AG04449 (cell line): ENCODE measurements at regions not wholly inside any gene's neighbourhood (a gene's known extent, or its start where the extent isn't known, plus 50 kb on each side); places are given as distances from the start of the nearest gene placed in this dataset.

Source experiments
- CTCF ChIA-PET: fragments of 350-600 bp; formaldehyde crosslinking; extraction: SDS; loops from one replicate; lab custom pipeline; 2021; ENCODE audit warnings: antibody characterized with exemption; lab: Yijun Ruan, JAX
- POLR2A ChIA-PET: fragments of 400-600, 350-600 bp; formaldehyde crosslinking; extraction: SDS; loops from one replicate; lab custom pipeline; 2020; ENCODE audit warnings: antibody characterized with exemption, inconsistent platforms; lab: Yijun Ruan, JAX
- DNase-seq: peaks from one replicate; pipeline ENCODE4 v3.0.0-alpha.2; 2010; ENCODE audit warnings: low read depth, low spot score
- H3K4me3 ChIP-seq: 2 replicates; pipeline ENCODE4 v1.5.1; 2011; ENCODE audit warnings: low read depth, mild to moderate bottlenecking, control low read depth, low read length
- TF ChIP-seq, protein P1 (sequence below): IDR thresholded peaks from one replicate; pipeline ENCODE4 v1.5.1; 2011; ENCODE audit warnings: mild to moderate bottlenecking, moderate library complexity, low read length, control low read depth, inconsistent platforms; ENCODE audit not compliant: insufficient read depth; ENCODE audit errors: missing control alignments

DNA sequence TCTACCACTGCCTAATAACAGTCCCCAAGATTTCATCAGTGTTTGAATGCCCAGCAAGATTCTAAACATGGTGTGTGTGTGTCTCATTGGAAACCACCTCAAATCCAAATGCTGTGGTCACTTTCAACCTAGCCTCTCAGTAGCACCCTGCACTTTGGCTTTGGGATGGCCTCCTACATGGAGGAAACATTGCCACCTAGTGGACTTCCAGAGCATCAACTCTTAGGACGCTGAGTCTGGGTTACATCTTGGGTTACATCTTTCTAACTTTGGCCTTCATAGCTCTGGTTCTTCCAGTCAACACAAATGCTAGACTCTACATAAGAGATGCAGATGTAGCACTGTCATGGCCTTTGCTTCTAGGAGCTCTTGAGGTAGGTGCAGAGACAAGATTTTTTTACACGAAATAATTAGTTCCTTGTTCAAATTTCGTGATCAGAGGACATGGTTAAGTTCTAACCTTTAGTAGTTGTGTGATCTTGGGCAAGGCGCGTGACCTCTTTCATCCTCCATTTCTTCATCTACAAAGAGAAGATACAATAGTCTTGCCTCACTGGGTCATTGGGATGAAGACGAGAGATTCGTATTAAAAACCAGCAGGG is 113.5 kb upstream of the VASH1 start:
- POLR2A ChIA-PET = no interaction called here
- H3K4me3 ChIP-seq = no peak overlapping the region
- CTCF ChIA-PET = interaction anchor here (0.7 to 6.9 kb wide), 13 partner anchors 9 to 938 kb away, joined by 3 to 54 read pairs (median 5); no protein-coding TSS in a partner anchor
- TF ChIP-seq, protein P1, sequence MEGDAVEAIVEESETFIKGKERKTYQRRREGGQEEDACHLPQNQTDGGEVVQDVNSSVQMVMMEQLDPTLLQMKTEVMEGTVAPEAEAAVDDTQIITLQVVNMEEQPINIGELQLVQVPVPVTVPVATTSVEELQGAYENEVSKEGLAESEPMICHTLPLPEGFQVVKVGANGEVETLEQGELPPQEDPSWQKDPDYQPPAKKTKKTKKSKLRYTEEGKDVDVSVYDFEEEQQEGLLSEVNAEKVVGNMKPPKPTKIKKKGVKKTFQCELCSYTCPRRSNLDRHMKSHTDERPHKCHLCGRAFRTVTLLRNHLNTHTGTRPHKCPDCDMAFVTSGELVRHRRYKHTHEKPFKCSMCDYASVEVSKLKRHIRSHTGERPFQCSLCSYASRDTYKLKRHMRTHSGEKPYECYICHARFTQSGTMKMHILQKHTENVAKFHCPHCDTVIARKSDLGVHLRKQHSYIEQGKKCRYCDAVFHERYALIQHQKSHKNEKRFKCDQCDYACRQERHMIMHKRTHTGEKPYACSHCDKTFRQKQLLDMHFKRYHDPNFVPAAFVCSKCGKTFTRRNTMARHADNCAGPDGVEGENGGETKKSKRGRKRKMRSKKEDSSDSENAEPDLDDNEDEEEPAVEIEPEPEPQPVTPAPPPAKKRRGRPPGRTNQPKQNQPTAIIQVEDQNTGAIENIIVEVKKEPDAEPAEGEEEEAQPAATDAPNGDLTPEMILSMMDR = peak; percentile 80
- DNase-seq = no peak

DNA sequence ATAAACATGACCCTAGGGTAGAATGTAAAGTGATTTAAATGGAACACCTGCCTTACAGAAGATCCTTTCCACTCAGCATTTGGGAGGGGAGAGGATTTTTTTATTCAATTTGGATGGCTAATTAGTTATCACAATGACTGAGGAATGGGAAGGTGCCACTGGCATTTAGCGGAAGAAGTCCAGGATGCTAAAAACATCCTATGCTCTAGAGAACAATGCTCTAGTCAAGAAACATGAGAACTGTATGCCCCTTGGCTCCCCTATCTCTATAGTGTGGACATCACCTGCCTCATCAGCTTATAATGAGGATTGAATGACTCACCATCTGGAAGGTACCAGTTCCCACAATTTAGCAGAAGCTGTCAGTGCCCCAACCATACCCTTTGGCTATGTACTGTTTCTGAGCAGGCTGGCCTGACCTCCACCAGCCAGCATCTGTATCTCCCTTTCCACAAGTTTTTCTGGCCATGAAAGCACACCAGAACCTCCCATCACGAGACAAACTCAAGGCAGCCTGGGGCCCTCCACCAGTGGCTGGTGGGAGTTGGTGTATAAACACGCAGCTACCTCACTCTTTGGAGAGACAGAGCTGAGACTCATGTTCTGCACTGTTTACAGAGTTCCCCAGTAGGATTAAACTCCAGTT is 109.7 kb upstream of the VASH1 start:
- TF ChIP-seq, protein P1 = no peak
- ChIA-PET POLR2A (no interaction called here), CTCF (interaction anchor here (1.6 kb wide), 1 partner anchor 600 kb away, joined by 5 read pairs; no protein-coding TSS in a partner anchor)
- no peak for DNase-seq
- H3K4me3 ChIP-seq = no peak overlapping the region

DNA sequence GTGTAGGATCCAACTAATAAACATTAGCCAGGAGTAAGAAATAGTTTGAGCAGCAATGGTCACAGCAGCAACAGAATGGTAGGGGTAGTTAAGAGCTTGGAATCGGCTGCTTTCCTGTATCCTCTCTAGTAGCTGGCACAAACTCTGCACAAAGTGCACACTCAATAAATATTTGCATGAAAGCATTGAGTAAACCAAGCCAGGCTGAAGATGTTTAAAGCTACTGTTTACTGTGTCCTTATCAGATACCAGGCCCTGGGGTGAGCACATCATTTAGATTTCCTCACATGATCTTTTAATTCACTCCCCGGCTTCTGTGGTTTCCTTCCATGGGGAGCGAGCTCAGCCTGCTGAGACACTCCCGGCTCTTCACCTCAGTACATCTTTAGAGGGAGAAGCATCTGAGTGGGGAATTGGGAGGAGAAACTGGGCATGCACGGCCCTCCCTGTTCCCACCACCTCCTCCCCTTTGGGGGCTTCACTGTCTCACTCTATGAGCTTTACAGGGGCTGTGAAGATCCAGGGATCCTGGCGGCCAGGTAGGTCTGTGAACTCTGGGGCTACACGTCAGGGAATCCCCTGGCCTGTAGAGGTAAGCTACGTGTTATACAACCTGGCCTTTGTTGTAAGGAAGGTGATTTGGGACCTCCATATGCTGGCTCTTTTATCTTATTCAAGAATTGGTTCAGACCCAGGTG is 107.2 kb upstream of the VASH1 start:
- TF ChIP-seq, protein P1 = no peak
- CTCF ChIA-PET = no interaction called here
- POLR2A ChIA-PET = no interaction called here
- no peak overlapping the region for H3K4me3 ChIP-seq
- no peak for DNase-seq

DNA sequence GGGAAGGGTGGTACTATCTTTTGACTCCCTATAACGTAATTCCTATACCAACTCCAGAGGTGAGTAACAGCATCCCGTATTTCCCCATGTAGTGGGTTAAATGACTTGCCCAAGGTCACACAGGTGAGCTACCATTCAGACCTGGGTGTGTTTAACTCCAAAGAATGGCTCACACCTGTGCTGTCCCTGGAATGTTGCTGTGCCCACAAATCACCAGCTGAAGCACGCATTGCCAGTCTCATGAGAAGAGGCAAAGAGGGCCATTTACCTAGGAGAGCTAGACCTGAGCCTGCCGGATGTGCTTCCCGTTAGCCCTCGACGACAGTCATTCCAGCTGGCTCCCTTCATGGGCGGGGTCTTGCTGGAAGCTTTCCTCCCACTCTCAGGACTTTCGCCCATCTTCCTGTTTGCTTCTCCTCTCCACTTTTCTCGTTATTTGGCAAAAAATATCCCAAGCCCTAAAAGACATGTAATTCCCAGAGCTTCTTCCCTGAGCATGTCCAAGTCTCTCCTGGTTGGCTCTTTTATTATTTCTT is 106.6 kb upstream of the VASH1 start:
- no peak overlapping the region for H3K4me3 ChIP-seq
- CTCF ChIA-PET = no interaction called here
- DNase-seq = no peak
- POLR2A ChIA-PET = no interaction called here
- TF ChIP-seq, protein P1 = no peak

DNA sequence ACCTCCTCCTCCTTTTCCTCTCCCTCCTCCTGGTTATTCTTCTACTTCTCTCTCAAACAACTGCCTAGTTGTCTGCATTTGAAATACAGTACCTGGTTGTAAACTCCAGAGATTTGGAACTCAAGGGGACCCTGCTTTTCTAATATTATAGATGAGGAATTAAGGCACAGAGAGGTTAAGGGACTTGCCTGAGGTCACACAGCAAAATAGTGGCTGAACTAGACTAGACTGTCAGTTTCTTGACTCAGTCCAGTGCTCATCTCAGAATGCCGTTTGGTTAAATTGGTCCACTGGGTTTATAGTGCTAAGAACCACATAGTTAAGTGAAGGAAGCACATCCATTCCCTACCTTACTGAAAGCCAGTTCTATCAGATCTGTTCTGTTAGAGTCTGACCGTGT is 105.9 kb upstream of the VASH1 start:
- TF ChIP-seq, protein P1 = no peak
- POLR2A ChIA-PET = no interaction called here
- no peak overlapping the region for H3K4me3 ChIP-seq
- no peak for DNase-seq
- CTCF ChIA-PET = no interaction called here

DNA sequence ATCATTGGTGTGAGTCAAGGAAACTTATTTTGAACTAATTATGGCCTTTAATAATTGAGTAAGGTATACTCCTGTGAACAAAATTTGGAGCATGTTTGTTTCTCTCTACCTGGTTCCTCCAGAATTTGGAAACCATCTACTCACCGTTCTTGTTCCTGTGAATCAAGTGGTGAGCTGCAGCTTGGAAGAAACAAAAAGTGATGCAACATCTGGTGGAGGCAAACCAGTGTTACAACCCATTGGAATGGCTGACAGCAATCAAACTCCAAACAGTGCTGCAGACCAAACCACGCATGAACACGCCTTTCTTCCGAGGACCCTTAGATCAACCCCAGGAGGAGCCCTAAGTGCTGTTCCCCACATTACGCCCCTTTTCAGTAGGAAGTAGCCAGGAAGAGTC is 104.7 kb upstream of the VASH1 start:
- POLR2A ChIA-PET = no interaction called here
- no peak overlapping the region for H3K4me3 ChIP-seq
- CTCF ChIA-PET = no interaction called here
- TF ChIP-seq, protein P1 = no peak
- no peak for DNase-seq
